GM12878 (cell line): ENCODE measurements at regions not wholly inside any gene's neighbourhood (a gene's known extent, or its start where the extent isn't known, plus 50 kb on each side); places are given as distances from the start of the nearest gene placed in this dataset.

Source experiments
- ATAC-seq: fragments of 200-7000 bp; cut with Tn5 transposase; 3 replicates; pipeline ENCODE4 v1.9.1; 2020; ENCODE audit warnings: mild to moderate bottlenecking, moderate library complexity
- BruUV-seq: library from RNA; stranded (reverse); fragments of 400-500 nt; replicated peaks from 2 replicates; lab custom pipeline; 2021; lab: Mats Ljungman, UMichigan
- CTCF ChIA-PET: fragments of 300-600 bp; sonication (Branson Sonifier 250); formaldehyde crosslinking; extraction: SDS; loops from one replicate; lab custom pipeline; 2021; ENCODE audit warnings: inconsistent platforms; lab: Yijun Ruan, JAX
- POLR2A ChIA-PET: fragments of 350-600 bp; formaldehyde crosslinking; extraction: SDS; loops from one replicate; lab custom pipeline; 2021; ENCODE audit warnings: inconsistent platforms; lab: Charles Lee
- RAD21 ChIA-PET: fragments of 300-600 bp; sonication (Branson Sonifier 250); formaldehyde crosslinking; loops from one replicate; lab custom pipeline; 2023; ENCODE audit warnings: antibody characterized with exemption; ENCODE audit not compliant: unreplicated experiment; lab: Charles Lee
- SMC1A ChIA-PET: fragments of 300-600 bp; sonication (Branson Sonifier 250); formaldehyde crosslinking; loops from one replicate; lab custom pipeline; 2023; ENCODE audit not compliant: unreplicated experiment, uncharacterized antibody; lab: Charles Lee
- DNase-seq: peaks from one replicate; pipeline ENCODE4 v3.0.0-alpha.2; 2011; ENCODE audit warnings: low read depth, low spot score
- FAIRE-seq: peaks from 3 replicates; lab custom pipeline; 2011; peaks lifted over from hg19 to GRCh38; lab: Jason Lieb, UNC
- H2AFZ ChIP-seq: 2 replicates; pipeline ENCODE4 v1.6.0; 2011; ENCODE audit warnings: low read depth, low read length, control low read depth; ENCODE audit not compliant: control insufficient read depth
- H3K27ac ChIP-seq: 2 replicates; pipeline ENCODE4 v1.5.1; 2011; ENCODE audit warnings: control low read depth; ENCODE audit not compliant: control insufficient read depth, insufficient read depth
- H3K27me3 ChIP-seq, 2 experiments: replicated peaks in 1 of 2; 2 replicates each; pipeline versions ENCODE4 v1.6.0 to v1.6.1; 2011; ENCODE audit warnings: low read length in 1 of 2; ENCODE audit not compliant: control insufficient read depth in 2 of 2, insufficient read depth in 2 of 2
- H3K36me3 ChIP-seq, 2 experiments: 2 replicates each; pipeline ENCODE4 v1.5.1; 2011; ENCODE audit warnings: low read length in 1 of 2; ENCODE audit not compliant: control insufficient read depth in 2 of 2, insufficient read depth in 2 of 2
- H3K4me1 ChIP-seq: 2 replicates; pipeline ENCODE4 v1.6.1; 2011; ENCODE audit warnings: mild to moderate bottlenecking, low read length, moderate library complexity, mixed read lengths; ENCODE audit not compliant: control insufficient read depth, insufficient read depth
- H3K4me2 ChIP-seq: 2 replicates; pipeline ENCODE4 v1.6.0; 2011; ENCODE audit warnings: control low read depth; ENCODE audit not compliant: control insufficient read depth, insufficient read depth
- H3K4me3 ChIP-seq: fragments of 200-600 bp; sonication (generic); 2 replicates; pipeline ENCODE4 v1.5.1; 2016
- H3K79me2 ChIP-seq: 2 replicates; pipeline ENCODE4 v1.6.0; 2011; ENCODE audit warnings: low read length; ENCODE audit not compliant: control insufficient read depth, insufficient read depth
- H3K9ac ChIP-seq: 2 replicates; pipeline ENCODE4 v1.8.0; 2011; ENCODE audit warnings: low read length, control low read depth, mixed read lengths; ENCODE audit not compliant: control insufficient read depth, insufficient read depth
- H3K9me3 ChIP-seq: replicated peaks from 3 replicates; pipeline ENCODE4 v1.5.1; 2011; ENCODE audit warnings: mild to moderate bottlenecking, low read length; ENCODE audit not compliant: control insufficient read depth, insufficient read depth
- H4K20me1 ChIP-seq: 2 replicates; pipeline ENCODE4 v1.6.0; 2011; ENCODE audit not compliant: control insufficient read depth, insufficient read depth
- ATF2 ChIP-seq: IDR thresholded peaks from 2 replicates; pipeline ENCODE4 v1.6.1; 2012; ENCODE audit warnings: low read length, inconsistent platforms
- CHD1 ChIP-seq: IDR thresholded peaks from 2 replicates; pipeline ENCODE4 v1.6.1; 2012; ENCODE audit warnings: low read depth, low read length, improper control_type of control experiment
- FOS ChIP-seq: IDR thresholded peaks from 3 replicates; pipeline ENCODE4 v1.6.1; 2011; ENCODE audit warnings: borderline replicate concordance; ENCODE audit not compliant: insufficient read length; ENCODE audit errors: extremely low read depth
- GATAD2B ChIP-seq: fragments of 450-650 bp; conservative IDR thresholded peaks from 2 replicates; pipeline ENCODE4 v1.6.1; 2017; ENCODE audit warnings: low read depth, mild to moderate bottlenecking, moderate library complexity
- IKZF1 ChIP-seq: fragments of 450-650 bp; conservative IDR thresholded peaks from 2 replicates; pipeline ENCODE4 v1.6.1; 2017; ENCODE audit warnings: antibody characterized with exemption, mild to moderate bottlenecking
- IKZF2 ChIP-seq, 2 experiments: fragments of 450-650 bp; IDR thresholded peaks; 2 replicates each; pipeline ENCODE4 v1.6.1; 2017; ENCODE audit warnings: mild to moderate bottlenecking in 2 of 2, moderate library complexity in 2 of 2
- KDM1A ChIP-seq: fragments of 200-600 bp; sonication (generic); IDR thresholded peaks from 2 replicates; pipeline ENCODE4 v1.6.1; 2016; ENCODE audit warnings: borderline replicate concordance
- MXI1 ChIP-seq: fragments of 150-350 bp; IDR thresholded peaks from 2 replicates; pipeline ENCODE4 v1.6.1; 2011; ENCODE audit warnings: low read depth, mild to moderate bottlenecking, inconsistent platforms, low read length, improper control_type of control experiment
- MYC ChIP-seq: IDR thresholded peaks from 2 replicates; pipeline ENCODE4 v1.6.1; 2011; ENCODE audit warnings: mild to moderate bottlenecking, low read length, moderate library complexity, inconsistent platforms; ENCODE audit not compliant: insufficient read depth, insufficient replicate concordance, insufficient read length, severe bottlenecking
- POLR2AphosphoS2 ChIP-seq: IDR thresholded peaks from 2 replicates; pipeline ENCODE4 v1.6.1; 2011; ENCODE audit warnings: low read depth, mild to moderate bottlenecking, low read length, improper control_type of control experiment, moderate library complexity
- RELA ChIP-seq: fragments of 450-650 bp; IDR thresholded peaks from 2 replicates; pipeline ENCODE4 v1.8.0; 2014; ENCODE audit warnings: borderline replicate concordance; ENCODE audit not compliant: partially characterized antibody
- SKIL ChIP-seq: fragments of 450-650 bp; IDR thresholded peaks from 2 replicates; pipeline ENCODE4 v1.6.1; 2017; ENCODE audit warnings: mild to moderate bottlenecking, low read depth, inconsistent platforms; ENCODE audit not compliant: poor library complexity, severe bottlenecking
- SMAD5 ChIP-seq: IDR thresholded peaks from 2 replicates; pipeline ENCODE4 v1.6.1; 2016; ENCODE audit warnings: antibody characterized with exemption, low read depth
- SMARCA5 ChIP-seq: fragments of 450-650 bp; IDR thresholded peaks from 2 replicates; pipeline ENCODE4 v1.6.1; 2017; ENCODE audit warnings: mild to moderate bottlenecking
- SMC3 ChIP-seq: IDR thresholded peaks from 2 replicates; pipeline ENCODE4 v1.6.1; 2011; ENCODE audit warnings: low read length, improper control_type of control experiment, borderline replicate concordance
- TBL1XR1 ChIP-seq: IDR thresholded peaks from 2 replicates; pipeline ENCODE4 v1.6.1; 2012; ENCODE audit warnings: low read depth, low read length, improper control_type of control experiment
- TCF12 ChIP-seq: IDR thresholded peaks from 2 replicates; pipeline ENCODE4 v1.6.1; 2011; ENCODE audit warnings: low read depth, mild to moderate bottlenecking, low read length
- TCF7 ChIP-seq: IDR thresholded peaks from 2 replicates; pipeline ENCODE4 v1.6.1; 2014; ENCODE audit warnings: antibody characterized with exemption, borderline replicate concordance
- WGBS: methylation state at CpG from one replicate; pipeline ENCODE4 v1.1.6; 2016; ENCODE audit warnings: low lambda C conversion rate; ENCODE audit not compliant: insufficient replicate concordance, insufficient coverage; ENCODE audit errors: missing lambda C conversion rate; 5-methylcytosine and 5-hydroxymethylcytosine counted together
- in situ Hi-C: fragments of 300-500 bp; cut with MboI; formaldehyde crosslinking; loops from 9 replicates; pipeline ENCODE4 v1.14.3; 2018; ENCODE audit warnings: mixed read lengths
- intact Hi-C: fragments of 100-400 bp; cut with micrococcal nuclease; formaldehyde crosslinking; loops from one replicate; pipeline ENCODE4 v1.14.2; 2022; ENCODE audit not compliant: unreplicated experiment

GRCh38 chr11:121924191-121924590 lies 191.8 kb downstream of the BLID start:
- Histone ChIP-seq H3K9ac (no peak overlapping the region), H3K4me3 (no peak overlapping the region), H2AFZ (no peak overlapping the region), H3K4me1 (no peaks in the 10 kb centered on the region), H3K27me3 (no peaks in the 10 kb centered on the region), H3K9me3 (no peaks in the 10 kb centered on the region), H3K4me2 (no peak overlapping the region), H4K20me1 (no peaks in the 10 kb centered on the region), H3K27ac (no peak overlapping the region), H3K36me3 (no peaks in the 10 kb centered on the region), H3K79me2 (no peaks in the 10 kb centered on the region)
- ChIA-PET SMC1A (no interaction called here), RAD21 (no interaction called here), CTCF (no interaction called here), POLR2A (no interaction called here)
- intact Hi-C loops (loop anchor here (10.0 kb wide), 1 partner anchor 59 kb away; no protein-coding TSS in a partner anchor), in situ Hi-C loops (no loop called here)
- BruUV-seq: no TSS peak
- DNase-seq (no peak), FAIRE-seq (no peak), ATAC-seq (no peak)
- no peak for TF ChIP-seq IKZF1
- no peak for TF ChIP-seq POLR2AphosphoS2
- no peak for TF ChIP-seq FOS
- TF ChIP-seq MYC: no peak
- no peak for TF ChIP-seq TCF7
- no peak for TF ChIP-seq ATF2
- TF ChIP-seq TBL1XR1: no peak
- no peak for TF ChIP-seq CHD1
- TF ChIP-seq TCF12: no peak
- no peak for TF ChIP-seq KDM1A
- TF ChIP-seq SKIL: no peak
- TF ChIP-seq IKZF2 (IDR thresholded peaks at IDR 0.05): no peak
- TF ChIP-seq GATAD2B: no peak
- no peak for TF ChIP-seq MXI1
- no peak for TF ChIP-seq SMC3
- TF ChIP-seq SMAD5: no peak
- no peak for TF ChIP-seq RELA
- no peak for TF ChIP-seq SMARCA5
- 35% methylated on average over 6 of the region's 6 CpGs for WGBS
